Thoracic aorta (tissue), 2 donors: ENCODE measurements at regions not wholly inside any gene's neighbourhood (a gene's known extent, or its start where the extent isn't known, plus 50 kb on each side); places are given as distances from the start of the nearest gene placed in this dataset.
"Not testable (repeated sequence)": the region's sequence is repeated elsewhere in the genome, so short reads cannot be mapped to it uniquely, and the experiment has no call there.

Source experiments
- ATAC-seq: fragments of 150-250 bp; one replicate; pipeline ENCODE4 v1.8.0; 2017; ENCODE audit warnings: low read depth; ENCODE audit not compliant: insufficient number of reproducible peaks, low FRiP score
- DNase-seq: peaks from one replicate; pipeline ENCODE4 v3.0.0-alpha.2; 2020; ENCODE audit warnings: low spot score
- H3K27ac ChIP-seq, 2 donors: fragments of 200-600 bp; sonication (generic); 1 replicate in 1 of 2; 2 replicates in 1 of 2; pipeline ENCODE4 v1.5.1; 2016; ENCODE audit warnings: mild to moderate bottlenecking in 2 of 2, moderate library complexity in 2 of 2
- H3K27me3 ChIP-seq: fragments of 200-600 bp; sonication (generic); replicated peaks from 2 replicates; pipeline ENCODE4 v1.6.0; 2016; ENCODE audit warnings: mild to moderate bottlenecking; ENCODE audit not compliant: insufficient read depth
- H3K36me3 ChIP-seq: fragments of 200-600 bp; sonication (generic); one replicate; pipeline ENCODE4 v1.5.1; 2016
- H3K4me1 ChIP-seq, 2 donors: fragments of 200-600 bp; sonication (generic); 1 replicate in 1 of 2; 2 replicates in 1 of 2; pipeline versions ENCODE4 v1.5.1 to v1.6.0; 2016; ENCODE audit warnings: low read depth in 2 of 2, mild to moderate bottlenecking in 1 of 2; ENCODE audit not compliant: control insufficient read depth in 1 of 2
- H3K4me3 ChIP-seq: fragments of 200-600 bp; sonication (generic); 2 replicates; pipeline ENCODE4 v1.5.1; 2016; ENCODE audit warnings: mild to moderate bottlenecking
- H3K9me3 ChIP-seq: fragments of 200-600 bp; sonication (generic); 2 replicates; pipeline ENCODE4 v1.5.1; 2016
- CTCF ChIP-seq: fragments of 200-600 bp; sonication (generic); IDR thresholded peaks from one replicate; pipeline ENCODE4 v1.5.1; 2019; ENCODE audit warnings: antibody characterized with exemption

DNA sequence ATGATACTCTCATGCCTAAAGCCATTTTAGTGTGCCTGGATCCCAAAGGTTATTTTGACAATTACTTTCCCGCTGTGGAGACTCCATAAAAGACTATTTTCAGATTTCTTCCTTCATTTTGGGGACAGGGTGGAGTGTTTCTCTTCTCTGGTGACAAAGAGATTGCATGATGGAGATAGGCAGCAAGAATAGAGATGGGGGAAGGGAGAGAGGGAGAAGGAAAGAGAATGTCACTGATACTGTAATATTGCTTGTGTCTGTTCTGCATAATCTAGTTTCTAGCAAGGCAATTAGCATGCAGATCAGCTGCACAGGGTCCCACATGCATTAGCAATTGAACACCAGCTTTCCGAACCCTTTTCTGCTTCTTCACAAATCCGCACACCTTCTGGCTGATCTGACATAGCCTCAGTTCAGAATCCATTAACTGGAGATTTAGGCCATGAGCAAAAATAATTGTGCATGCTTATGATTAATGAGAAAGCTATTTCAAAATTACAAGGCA lies 222.4 kb downstream of the OXSM start:
- no peak for TF ChIP-seq CTCF
- Histone ChIP-seq H3K36me3 (no peaks in the 10 kb centered on the region), H3K27ac (no peak overlapping the region), H3K4me3 (no peak overlapping the region), H3K4me1 (peaks cover 0 to 4% of the 10 kb centered on the region in 2 donors), H3K27me3 (no peaks in the 10 kb centered on the region), H3K9me3 (no peaks in the 10 kb centered on the region)
- ATAC-seq (no peak), DNase-seq (no peak)

GRCh38 chr3:26015752-26016151 lies 225.9 kb downstream of the OXSM start:
- Histone ChIP-seq H3K27me3 (no peaks in the 10 kb centered on the region), H3K9me3 (no peaks in the 10 kb centered on the region), H3K27ac (no peak overlapping the region), H3K4me1 (peaks cover 0 to 4% of the 10 kb centered on the region in 2 donors), H3K36me3 (no peaks in the 10 kb centered on the region), H3K4me3 (no peak overlapping the region)
- TF ChIP-seq CTCF = no peak
- ATAC-seq (no peak), DNase-seq (no peak)

DNA sequence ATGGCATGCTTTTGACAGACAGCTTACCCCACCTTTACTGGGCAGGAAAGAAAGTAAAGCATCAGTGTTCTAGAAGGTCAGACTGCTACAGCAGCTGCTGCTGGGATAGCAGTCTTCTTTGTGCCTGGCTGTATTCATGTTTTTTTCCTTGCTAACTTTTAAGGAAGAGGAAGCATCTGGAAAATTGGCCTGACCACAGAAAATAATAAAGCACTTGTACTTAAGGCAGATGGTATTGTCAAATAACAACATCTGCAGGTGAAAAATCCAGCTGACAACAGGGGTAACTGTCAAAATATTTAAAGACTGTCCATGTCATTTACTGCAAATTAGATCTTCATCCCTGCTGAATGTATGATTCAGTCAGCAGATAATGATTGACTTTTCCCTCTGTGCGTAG lies 229.0 kb downstream of the OXSM start:
- Histone ChIP-seq H3K4me3 (no peak overlapping the region), H3K4me1 (peaks cover 0 to 4% of the 10 kb centered on the region in 2 donors), H3K9me3 (no peaks in the 10 kb centered on the region), H3K27me3 (no peaks in the 10 kb centered on the region), H3K36me3 (no peaks in the 10 kb centered on the region), H3K27ac (no peak overlapping the region)
- DNase-seq (no peak), ATAC-seq (no peak)
- no peak for TF ChIP-seq CTCF

- not testable (repeated sequence) for H3K27ac ChIP-seq, H3K4me3 ChIP-seq, H3K36me3 ChIP-seq, H3K27me3 ChIP-seq, H3K9me3 ChIP-seq, DNase-seq, ATAC-seq, H3K4me1 ChIP-seq
Measured at GRCh38 chr3:26024206-26024605, 234.3 kb downstream of the OXSM start.

DNA sequence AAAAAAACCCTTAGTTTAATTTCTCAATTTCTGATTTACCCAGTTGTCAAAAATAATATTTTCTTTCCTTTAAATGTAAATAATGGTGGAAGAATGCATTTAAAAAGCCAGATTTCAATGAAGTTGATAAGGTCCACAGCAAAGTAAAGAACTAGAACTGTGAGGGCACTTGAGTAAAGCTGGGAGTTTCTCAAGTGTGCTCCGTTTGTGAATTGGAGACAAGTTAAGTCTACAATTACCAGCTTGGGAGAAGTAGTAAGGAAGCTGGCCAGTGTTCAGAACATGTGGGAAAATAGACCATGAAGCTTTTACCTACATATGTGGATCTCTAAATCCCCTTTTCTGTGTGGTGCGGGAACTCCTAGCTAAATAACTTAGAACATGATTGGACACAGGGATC lies 239.4 kb downstream of the OXSM start:
- ATAC-seq = no peak
- DNase-seq = no peak
- Histone ChIP-seq H3K4me1 (no peaks in the 10 kb centered on the region), H3K9me3 (no peaks in the 10 kb centered on the region), H3K27ac (no peak overlapping the region), H3K36me3 (no peaks in the 10 kb centered on the region), H3K27me3 (no peaks in the 10 kb centered on the region), H3K4me3 (no peak overlapping the region)
- TF ChIP-seq CTCF = no peak

GRCh38 chr3:26042126-26042525 lies 252.2 kb downstream of the OXSM start:
- H3K4me3 ChIP-seq, DNase-seq, H3K36me3 ChIP-seq, H3K4me1 ChIP-seq, ATAC-seq, H3K27me3 ChIP-seq, H3K27ac ChIP-seq, H3K9me3 ChIP-seq: not testable (repeated sequence)
